ENCODE measurements at regions not wholly inside any gene's neighbourhood (a gene's known extent, or its start where the extent isn't known, plus 50 kb on each side); places are given as distances from the start of the nearest gene placed in this dataset.
"Not testable (repeated sequence)": the region's sequence is repeated elsewhere in the genome, so short reads cannot be mapped to it uniquely, and the experiment has no call there.

GRCh38 chr14:35174342-35174741 lies 52.0 kb downstream of the PRORP start:
- Mint-ChIP-seq H3K27ac (no peak overlapping the region), H3K9me3 (peaks cover under 1% of the 10 kb centered on the region), H3K27me3 (ENCODE audit: low read depth) (no peaks in the 10 kb centered on the region), H3K4me3 (no peak overlapping the region), H3K36me3 (ENCODE audit: low read depth) (peaks cover 33% of the 10 kb centered on the region), H3K4me1 (ENCODE audit: low read depth) (peaks cover 2% of the 10 kb centered on the region)

GRCh38 chr14:35180179-35180578 lies 57.8 kb downstream of the PRORP start:
- Mint-ChIP-seq H3K27ac (no peak overlapping the region), H3K4me3 (no peak overlapping the region), H3K36me3 (ENCODE audit: low read depth) (peaks cover 32% of the 10 kb centered on the region), H3K27me3 (ENCODE audit: low read depth) (no peaks in the 10 kb centered on the region), H3K4me1 (ENCODE audit: low read depth) (peaks cover 7% of the 10 kb centered on the region), H3K9me3 (no peaks in the 10 kb centered on the region)

GRCh38 chr14:35184891-35185290 lies 62.5 kb downstream of the PRORP start:
- not testable (repeated sequence) for H3K9me3 Mint-ChIP-seq; H3K4me3 Mint-ChIP-seq; H3K27ac Mint-ChIP-seq; H3K4me1 Mint-ChIP-seq (ENCODE audit: low read depth); H3K27me3 Mint-ChIP-seq (ENCODE audit: low read depth)
- peaks cover 24% of the 10 kb centered on the region for H3K36me3 Mint-ChIP-seq (ENCODE audit: low read depth)

GRCh38 chr14:35189422-35189821 lies 67.1 kb downstream of the PRORP start:
- Mint-ChIP-seq H3K27me3 (ENCODE audit: low read depth) (no peaks in the 10 kb centered on the region), H3K9me3 (no peaks in the 10 kb centered on the region), H3K4me3 (no peak overlapping the region), H3K27ac (no peak overlapping the region), H3K36me3 (ENCODE audit: low read depth) (peaks cover 36% of the 10 kb centered on the region), H3K4me1 (ENCODE audit: low read depth) (peaks cover 15% of the 10 kb centered on the region)

GRCh38 chr14:35193161-35193560 lies 70.8 kb downstream of the PRORP start:
- Mint-ChIP-seq H3K36me3 (ENCODE audit: low read depth) (peaks cover 27% of the 10 kb centered on the region), H3K27ac (no peak overlapping the region), H3K27me3 (ENCODE audit: low read depth) (no peaks in the 10 kb centered on the region), H3K4me3 (no peak overlapping the region), H3K4me1 (ENCODE audit: low read depth) (peaks cover 23% of the 10 kb centered on the region), H3K9me3 (no peaks in the 10 kb centered on the region)

GRCh38 chr14:35194183-35194582 lies 71.8 kb downstream of the PRORP start:
- not testable (repeated sequence) for H3K4me3 Mint-ChIP-seq; H3K9me3 Mint-ChIP-seq; H3K27ac Mint-ChIP-seq; H3K27me3 Mint-ChIP-seq (ENCODE audit: low read depth)
- H3K36me3 Mint-ChIP-seq (ENCODE audit: low read depth): peaks cover 27% of the 10 kb centered on the region
- peaks cover 23% of the 10 kb centered on the region for H3K4me1 Mint-ChIP-seq (ENCODE audit: low read depth)

- H3K9me3 Mint-ChIP-seq: no peaks in the 10 kb centered on the region
- peaks cover 24% of the 10 kb centered on the region for H3K36me3 Mint-ChIP-seq (ENCODE audit: low read depth)
- H3K4me3 Mint-ChIP-seq: no peak overlapping the region
- peaks cover 26% of the 10 kb centered on the region for H3K4me1 Mint-ChIP-seq (ENCODE audit: low read depth)
- H3K27ac Mint-ChIP-seq: no peak overlapping the region
- no peaks in the 10 kb centered on the region for H3K27me3 Mint-ChIP-seq (ENCODE audit: low read depth)
Measured at GRCh38 chr14:35196571-35196970, 74.2 kb downstream of the PRORP start.

- H3K4me3 Mint-ChIP-seq: no peak overlapping the region
- no peaks in the 10 kb centered on the region for H3K9me3 Mint-ChIP-seq
- H3K36me3 Mint-ChIP-seq (ENCODE audit: low read depth): peaks cover 19% of the 10 kb centered on the region
- no peak overlapping the region for H3K27ac Mint-ChIP-seq
- H3K27me3 Mint-ChIP-seq (ENCODE audit: low read depth): no peaks in the 10 kb centered on the region
- H3K4me1 Mint-ChIP-seq (ENCODE audit: low read depth): peaks cover 22% of the 10 kb centered on the region
Measured at GRCh38 chr14:35197015-35197414, 74.7 kb downstream of the PRORP start.

GRCh38 chr14:35201066-35201465 lies 78.7 kb downstream of the PRORP start:
- Mint-ChIP-seq H3K9me3 (no peaks in the 10 kb centered on the region), H3K4me1 (ENCODE audit: low read depth) (peaks cover 37% of the 10 kb centered on the region), H3K27me3 (ENCODE audit: low read depth) (no peaks in the 10 kb centered on the region), H3K27ac (peak overlapping the region; percentile 67), H3K36me3 (ENCODE audit: low read depth) (peaks cover 9% of the 10 kb centered on the region), H3K4me3 (peak overlapping the region; percentile 36)

- Mint-ChIP-seq H3K4me1 (ENCODE audit: low read depth) (peaks cover 33% of the 10 kb centered on the region), H3K27ac (no peak overlapping the region), H3K36me3 (ENCODE audit: low read depth) (peaks cover 15% of the 10 kb centered on the region), H3K27me3 (ENCODE audit: low read depth) (no peaks in the 10 kb centered on the region), H3K9me3 (no peaks in the 10 kb centered on the region), H3K4me3 (no peak overlapping the region)
Measured at GRCh38 chr14:35202195-35202594, 79.8 kb downstream of the PRORP start.

GRCh38 chr14:35205737-35206136 lies 83.4 kb downstream of the PRORP start:
- Mint-ChIP-seq H3K4me1 (ENCODE audit: low read depth) (peaks cover 37% of the 10 kb centered on the region), H3K27me3 (ENCODE audit: low read depth) (no peaks in the 10 kb centered on the region), H3K4me3 (no peak overlapping the region), H3K9me3 (no peaks in the 10 kb centered on the region), H3K36me3 (ENCODE audit: low read depth) (peaks cover 20% of the 10 kb centered on the region), H3K27ac (no peak overlapping the region)

- H3K4me1 Mint-ChIP-seq (ENCODE audit: low read depth): peaks cover 33% of the 10 kb centered on the region
- H3K27ac Mint-ChIP-seq: no peak overlapping the region
- H3K27me3 Mint-ChIP-seq (ENCODE audit: low read depth): no peaks in the 10 kb centered on the region
- peaks cover 25% of the 10 kb centered on the region for H3K36me3 Mint-ChIP-seq (ENCODE audit: low read depth)
- H3K9me3 Mint-ChIP-seq: no peaks in the 10 kb centered on the region
- no peak overlapping the region for H3K4me3 Mint-ChIP-seq
Measured at GRCh38 chr14:35211067-35211466, 81.1 kb upstream of the PSMA6 start.

- no peaks in the 10 kb centered on the region for H3K27me3 Mint-ChIP-seq (ENCODE audit: low read depth)
- H3K36me3 Mint-ChIP-seq (ENCODE audit: low read depth): peaks cover 19% of the 10 kb centered on the region
- H3K4me3 Mint-ChIP-seq: no peak overlapping the region
- no peak overlapping the region for H3K27ac Mint-ChIP-seq
- H3K4me1 Mint-ChIP-seq (ENCODE audit: low read depth): peaks cover 29% of the 10 kb centered on the region
- no peaks in the 10 kb centered on the region for H3K9me3 Mint-ChIP-seq
Measured at GRCh38 chr14:35212471-35213142, 79.6 kb upstream of the PSMA6 start.

GRCh38 chr14:35213143-35213788 lies 78.9 kb upstream of the PSMA6 start:
- Mint-ChIP-seq H3K4me1 (ENCODE audit: low read depth) (peaks cover 31% of the 10 kb centered on the region), H3K27me3 (ENCODE audit: low read depth) (no peaks in the 10 kb centered on the region), H3K36me3 (ENCODE audit: low read depth) (peaks cover 21% of the 10 kb centered on the region), H3K4me3 (no peak overlapping the region), H3K9me3 (no peaks in the 10 kb centered on the region), H3K27ac (no peak overlapping the region)

- Mint-ChIP-seq H3K27ac (peak overlapping the region; percentile 6), H3K9me3 (no peaks in the 10 kb centered on the region), H3K4me3 (no peak overlapping the region)
Measured at GRCh38 chr14:35213869-35214387, 78.3 kb upstream of the PSMA6 start.

More at GRCh38 chr14:35213869-35214387, 78.3 kb upstream of the PSMA6 start:
- H3K36me3 Mint-ChIP-seq (ENCODE audit: low read depth): peaks cover 25% of the 10 kb centered on the region
- H3K4me1 Mint-ChIP-seq (ENCODE audit: low read depth): peaks cover 31% of the 10 kb centered on the region
- H3K27me3 Mint-ChIP-seq (ENCODE audit: low read depth): no peaks in the 10 kb centered on the region

Data from T-helper 1 cell treated with Interleukin-12 subunit alpha and Interleukin-12 subunit beta and Interleukin-4 antibody, amounts not matched to agents 30 μg/mL and 1 μg/mL, for 36 hours (primary cell).